BJ (cell line): ENCODE measurements at regions not wholly inside any gene's neighbourhood (a gene's known extent, or its start where the extent isn't known, plus 50 kb on each side); places are given as distances from the start of the nearest gene placed in this dataset.

Source experiments
- CTCF ChIA-PET: fragments of 350-600 bp; formaldehyde crosslinking; extraction: SDS; loops from one replicate; lab custom pipeline; 2021; ENCODE audit warnings: antibody characterized with exemption, inconsistent platforms; lab: Yijun Ruan, JAX
- POLR2A ChIA-PET: fragments of 300-600 bp; sonication (Branson Sonifier 250); formaldehyde crosslinking; extraction: SDS; loops from one replicate; lab custom pipeline; 2021; ENCODE audit warnings: antibody characterized with exemption; lab: Charles Lee
- DNase-seq: peaks from one replicate; pipeline ENCODE4 v3.0.0-alpha.2; 2011; ENCODE audit warnings: low read depth
- H3K27me3 ChIP-seq: 2 replicates; pipeline ENCODE4 v1.6.0; 2011; ENCODE audit warnings: low read length; ENCODE audit not compliant: control insufficient read depth, insufficient read depth
- H3K36me3 ChIP-seq: 2 replicates; pipeline ENCODE4 v1.5.1; 2011; ENCODE audit warnings: low read length; ENCODE audit not compliant: control insufficient read depth, insufficient read depth
- H3K4me3 ChIP-seq: 2 replicates; pipeline ENCODE4 v1.5.1; 2011; ENCODE audit warnings: low read depth, mild to moderate bottlenecking, control low read depth, low read length
- TF ChIP-seq, protein P1 (sequence below): IDR thresholded peaks from 2 replicates; pipeline ENCODE4 v1.5.1; 2011; ENCODE audit warnings: low read depth, mild to moderate bottlenecking, control low read depth, inconsistent platforms, low read length, moderate library complexity; ENCODE audit not compliant: insufficient read depth

- TF ChIP-seq, protein P1, sequence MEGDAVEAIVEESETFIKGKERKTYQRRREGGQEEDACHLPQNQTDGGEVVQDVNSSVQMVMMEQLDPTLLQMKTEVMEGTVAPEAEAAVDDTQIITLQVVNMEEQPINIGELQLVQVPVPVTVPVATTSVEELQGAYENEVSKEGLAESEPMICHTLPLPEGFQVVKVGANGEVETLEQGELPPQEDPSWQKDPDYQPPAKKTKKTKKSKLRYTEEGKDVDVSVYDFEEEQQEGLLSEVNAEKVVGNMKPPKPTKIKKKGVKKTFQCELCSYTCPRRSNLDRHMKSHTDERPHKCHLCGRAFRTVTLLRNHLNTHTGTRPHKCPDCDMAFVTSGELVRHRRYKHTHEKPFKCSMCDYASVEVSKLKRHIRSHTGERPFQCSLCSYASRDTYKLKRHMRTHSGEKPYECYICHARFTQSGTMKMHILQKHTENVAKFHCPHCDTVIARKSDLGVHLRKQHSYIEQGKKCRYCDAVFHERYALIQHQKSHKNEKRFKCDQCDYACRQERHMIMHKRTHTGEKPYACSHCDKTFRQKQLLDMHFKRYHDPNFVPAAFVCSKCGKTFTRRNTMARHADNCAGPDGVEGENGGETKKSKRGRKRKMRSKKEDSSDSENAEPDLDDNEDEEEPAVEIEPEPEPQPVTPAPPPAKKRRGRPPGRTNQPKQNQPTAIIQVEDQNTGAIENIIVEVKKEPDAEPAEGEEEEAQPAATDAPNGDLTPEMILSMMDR: no peak
- H3K27me3 ChIP-seq: no peaks in the 10 kb centered on the region
- no peak overlapping the region for H3K4me3 ChIP-seq
- no peaks in the 10 kb centered on the region for H3K36me3 ChIP-seq
- ChIA-PET POLR2A (interaction anchor here (0.6 kb wide), 1 partner anchor 309 kb away, joined by 4 read pairs; no protein-coding TSS in a partner anchor), CTCF (interaction anchor here (1.1 to 3.1 kb wide), 3 partner anchors 8 to 168 kb away, joined by 3 to 13 read pairs (median 3); no protein-coding TSS in a partner anchor)
- DNase-seq: no peak
These were observed 63.9 kb downstream of the NDUFS5 start for GRCh38 chr1:39089931-39090521.

DNA sequence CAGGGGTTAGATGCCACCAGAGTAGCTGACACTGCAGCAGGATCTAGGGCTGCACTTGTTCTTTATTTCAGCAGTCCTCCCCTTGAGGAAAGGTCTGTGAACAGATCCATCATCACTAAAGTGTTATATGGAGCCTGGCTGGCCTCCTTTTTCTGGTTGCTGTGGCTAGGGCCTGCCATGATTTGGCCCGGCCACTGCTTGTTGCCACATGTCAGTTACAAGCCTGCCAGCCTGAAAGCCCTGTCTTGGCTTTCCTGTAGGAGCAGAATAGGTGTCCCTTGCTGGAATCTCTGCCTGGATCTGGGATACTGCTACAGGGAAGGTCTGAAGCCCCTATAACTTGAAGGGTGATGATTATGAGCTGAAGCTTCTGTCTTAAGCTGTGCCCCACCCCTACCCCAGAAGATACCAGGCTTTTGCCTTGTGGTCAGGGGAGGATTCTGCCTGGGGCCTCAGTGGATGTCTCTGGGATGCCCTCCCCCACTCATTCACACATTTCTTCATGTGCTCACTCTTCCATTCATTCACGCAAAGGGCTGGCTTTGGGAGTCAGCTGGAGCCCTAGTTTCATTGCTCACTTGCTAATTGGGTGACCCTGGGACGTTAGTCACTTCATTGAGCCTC, 64.7 kb downstream of the NDUFS5 start:
- ChIA-PET POLR2A (no interaction called here), CTCF (interaction anchor here (0.6 to 3.1 kb wide), 9 partner anchors 8 to 256 kb away, joined by 3 to 13 read pairs (median 5); partner anchors contain the start of gene AKIRIN1)
- TF ChIP-seq, protein P1: no peak
- Histone ChIP-seq H3K27me3 (no peaks in the 10 kb centered on the region), H3K36me3 (no peaks in the 10 kb centered on the region), H3K4me3 (no peak overlapping the region)
- no peak for DNase-seq

GRCh38 chr1:39091845-39092645, 65.9 kb downstream of the NDUFS5 start:
- Histone ChIP-seq H3K27me3 (no peaks in the 10 kb centered on the region), H3K36me3 (no peaks in the 10 kb centered on the region), H3K4me3 (no peak overlapping the region)
- POLR2A ChIA-PET: interaction anchor here (0.5 to 0.6 kb wide), 2 partner anchors 32 to 319 kb away, joined by 3 to 9 read pairs; no protein-coding TSS in a partner anchor
- TF ChIP-seq, protein P1: peak; percentile 83
- CTCF ChIA-PET: interaction anchor here (0.9 to 2.0 kb wide), 18 partner anchors 8 to 483 kb away, joined by 3 to 7 read pairs (median 4); partner anchors contain the start of genes AKIRIN1 and RHBDL2
- DNase-seq: no peak

- ChIA-PET POLR2A (no interaction called here), CTCF (interaction anchor here (6.1 kb wide), 1 partner anchor 445 kb away, joined by 54 read pairs; no protein-coding TSS in a partner anchor)
These were observed 68.5 kb downstream of the NDUFS5 start for GRCh38 chr1:39094685-39095084.

More at GRCh38 chr1:39094685-39095084, 68.5 kb downstream of the NDUFS5 start:
- Histone ChIP-seq H3K36me3 (no peaks in the 10 kb centered on the region), H3K27me3 (no peaks in the 10 kb centered on the region), H3K4me3 (no peak overlapping the region)
- DNase-seq: no peak
- TF ChIP-seq, protein P1: no peak
